ENCODE measurements at regions not wholly inside any gene's neighbourhood (a gene's known extent, or its start where the extent isn't known, plus 50 kb on each side); places are given as distances from the start of the nearest gene placed in this dataset.

GRCh38 chr10:62745581-62745980 lies 58.9 kb upstream of the ADO start:
- H3K4me3 Mint-ChIP-seq, result no peak overlapping the region
- DNase-seq (ENCODE audit: low spot score in 2 of 2, unreplicated experiment in 2 of 2), result no peak
- no peak for TF ChIP-seq CTCF (IDR thresholded peaks at IDR 0.05; ENCODE audit: unreplicated experiment)
- no peaks in the 10 kb centered on the region for H3K9me3 Mint-ChIP-seq
- H3K4me1 Mint-ChIP-seq, result no peaks in the 10 kb centered on the region
- H3K36me3 Mint-ChIP-seq, result no peaks in the 10 kb centered on the region
- no peaks in the 10 kb centered on the region for H3K27me3 Mint-ChIP-seq (ENCODE audit: low read depth)
- no peak overlapping the region for H3K27ac Mint-ChIP-seq

- Mint-ChIP-seq H3K36me3 (no peaks in the 10 kb centered on the region), H3K27me3 (ENCODE audit: low read depth) (peaks cover under 1% of the 10 kb centered on the region), H3K9me3 (no peaks in the 10 kb centered on the region), H3K4me1 (no peaks in the 10 kb centered on the region), H3K4me3 (no peak overlapping the region), H3K27ac (no peak overlapping the region)
- no peak for TF ChIP-seq CTCF (IDR thresholded peaks at IDR 0.05; ENCODE audit: unreplicated experiment)
- no peak for DNase-seq (ENCODE audit: low spot score in 2 of 2, unreplicated experiment in 2 of 2)
Observed at GRCh38 chr10:62746951-62747729, 57.4 kb upstream of the ADO start.

- H3K27me3 Mint-ChIP-seq (ENCODE audit: low read depth), result peaks cover 10% of the 10 kb centered on the region
- DNase-seq (ENCODE audit: low spot score in 2 of 2, unreplicated experiment in 2 of 2), result no peak
- no peaks in the 10 kb centered on the region for H3K4me1 Mint-ChIP-seq
- no peak overlapping the region for H3K4me3 Mint-ChIP-seq
- no peak for TF ChIP-seq CTCF (IDR thresholded peaks at IDR 0.05; ENCODE audit: unreplicated experiment)
- H3K9me3 Mint-ChIP-seq, result no peaks in the 10 kb centered on the region
- H3K27ac Mint-ChIP-seq, result no peak overlapping the region
- no peaks in the 10 kb centered on the region for H3K36me3 Mint-ChIP-seq
Observed at GRCh38 chr10:62748386-62748785, 56.1 kb upstream of the ADO start.

GRCh38 chr10:62749093-62749683 lies 55.3 kb upstream of the ADO start:
- Mint-ChIP-seq H3K4me1 (no peaks in the 10 kb centered on the region), H3K9me3 (no peaks in the 10 kb centered on the region), H3K36me3 (no peaks in the 10 kb centered on the region), H3K4me3 (no peak overlapping the region), H3K27ac (no peak overlapping the region), H3K27me3 (ENCODE audit: low read depth) (peaks cover 18% of the 10 kb centered on the region)
- TF ChIP-seq CTCF (IDR thresholded peaks at IDR 0.05; ENCODE audit: unreplicated experiment), result no peak
- DNase-seq (ENCODE audit: low spot score in 2 of 2, unreplicated experiment in 2 of 2), result no peak

All from mesothelial cell of epicardium (in vitro differentiated cells).